ENCODE measurements at regions not wholly inside any gene's neighbourhood (a gene's known extent, or its start where the extent isn't known, plus 50 kb on each side); places are given as distances from the start of the nearest gene placed in this dataset.

- FAIRE-seq (no peak), DNase-seq (no peak)
- 63 to 75% (median 64%) methylated on average over 3 of the region's 3 CpGs for WGBS, 3 donors
- Histone ChIP-seq H3K9me3 (ENCODE audit: control insufficient read depth in 2 of 2, insufficient read depth in 1 of 2, low read depth in 1 of 2, low read length in 1 of 2) (no peaks in the 10 kb centered on the region), H3K4me3 (ENCODE audit: low read depth in 1 of 3, low read length in 3 of 3) (no peak overlapping the region), H3K27ac (ENCODE audit: low read depth in 1 of 3, low read length in 2 of 3) (no peak overlapping the region), H3K36me3 (ENCODE audit: control insufficient read depth in 3 of 3, insufficient read depth in 2 of 3, low read depth in 1 of 3, low read length in 3 of 3) (no peaks in the 10 kb centered on the region), H3K4me1 (ENCODE audit: control insufficient read depth in 3 of 3, insufficient read depth in 2 of 3, low read depth in 1 of 3, low read length in 2 of 3) (no peaks in the 10 kb centered on the region), H3K27me3 (ENCODE audit: control insufficient read depth in 3 of 3, insufficient read depth in 3 of 3, low read length in 3 of 3) (no peaks in the 10 kb centered on the region)
Measured at GRCh38 chr4:144564358-144564757, 81.6 kb upstream of the HHIP start.

GRCh38 chr4:144565527-144566195 lies 80.3 kb upstream of the HHIP start:
- Histone ChIP-seq H3K9me3 (ENCODE audit: control insufficient read depth in 2 of 2, insufficient read depth in 1 of 2, low read depth in 1 of 2, low read length in 1 of 2) (no peaks in the 10 kb centered on the region), H3K4me1 (ENCODE audit: control insufficient read depth in 3 of 3, insufficient read depth in 2 of 3, low read depth in 1 of 3, low read length in 2 of 3) (no peaks in the 10 kb centered on the region), H3K4me3 (ENCODE audit: low read depth in 1 of 3, low read length in 3 of 3) (no peak overlapping the region), H3K36me3 (ENCODE audit: control insufficient read depth in 3 of 3, insufficient read depth in 2 of 3, low read depth in 1 of 3, low read length in 3 of 3) (no peaks in the 10 kb centered on the region), H3K27ac (ENCODE audit: low read depth in 1 of 3, low read length in 2 of 3) (no peak overlapping the region), H3K27me3 (ENCODE audit: control insufficient read depth in 3 of 3, insufficient read depth in 3 of 3, low read length in 3 of 3) (no peaks in the 10 kb centered on the region)
- WGBS, 3 donors: 77 to 84% (median 83%) methylated on average over 4 of the region's 4 CpGs
- FAIRE-seq (no peak), DNase-seq (no peak)

- no peak for FAIRE-seq
- no peaks in the 10 kb centered on the region for H3K36me3 ChIP-seq (ENCODE audit: control insufficient read depth in 3 of 3, insufficient read depth in 2 of 3, low read depth in 1 of 3, low read length in 3 of 3)
- H3K27me3 ChIP-seq (ENCODE audit: control insufficient read depth in 3 of 3, insufficient read depth in 3 of 3, low read length in 3 of 3): no peaks in the 10 kb centered on the region
- no peaks in the 10 kb centered on the region for H3K4me1 ChIP-seq (ENCODE audit: control insufficient read depth in 3 of 3, insufficient read depth in 2 of 3, low read depth in 1 of 3, low read length in 2 of 3)
- DNase-seq: no peak
- H3K27ac ChIP-seq (ENCODE audit: low read depth in 1 of 3, low read length in 2 of 3): no peak overlapping the region
- no peak overlapping the region for H3K4me3 ChIP-seq (ENCODE audit: low read depth in 1 of 3, low read length in 3 of 3)
- no peaks in the 10 kb centered on the region for H3K9me3 ChIP-seq (ENCODE audit: control insufficient read depth in 2 of 2, insufficient read depth in 1 of 2, low read depth in 1 of 2, low read length in 1 of 2)
- 71 to 84% (median 73%) methylated on average over 7 of the region's 7 CpGs for WGBS, 3 donors
Measured at GRCh38 chr4:144572660-144573059, 73.3 kb upstream of the HHIP start.

- WGBS, 3 donors: 0 to 12% (median 10%) methylated on average over 1 of the region's 1 CpG
- Histone ChIP-seq H3K4me3 (ENCODE audit: low read depth in 1 of 3, low read length in 3 of 3) (no peak overlapping the region), H3K9me3 (ENCODE audit: control insufficient read depth in 2 of 2, insufficient read depth in 1 of 2, low read depth in 1 of 2, low read length in 1 of 2) (no peaks in the 10 kb centered on the region), H3K27me3 (ENCODE audit: control insufficient read depth in 3 of 3, insufficient read depth in 3 of 3, low read length in 3 of 3) (no peaks in the 10 kb centered on the region), H3K36me3 (ENCODE audit: control insufficient read depth in 3 of 3, insufficient read depth in 2 of 3, low read depth in 1 of 3, low read length in 3 of 3) (no peaks in the 10 kb centered on the region), H3K27ac (ENCODE audit: low read depth in 1 of 3, low read length in 2 of 3) (no peak overlapping the region), H3K4me1 (ENCODE audit: control insufficient read depth in 3 of 3, insufficient read depth in 2 of 3, low read depth in 1 of 3, low read length in 2 of 3) (no peaks in the 10 kb centered on the region)
- FAIRE-seq (no peak), DNase-seq (no peak)
Measured at GRCh38 chr4:144574000-144574399, 72.0 kb upstream of the HHIP start.

DNA sequence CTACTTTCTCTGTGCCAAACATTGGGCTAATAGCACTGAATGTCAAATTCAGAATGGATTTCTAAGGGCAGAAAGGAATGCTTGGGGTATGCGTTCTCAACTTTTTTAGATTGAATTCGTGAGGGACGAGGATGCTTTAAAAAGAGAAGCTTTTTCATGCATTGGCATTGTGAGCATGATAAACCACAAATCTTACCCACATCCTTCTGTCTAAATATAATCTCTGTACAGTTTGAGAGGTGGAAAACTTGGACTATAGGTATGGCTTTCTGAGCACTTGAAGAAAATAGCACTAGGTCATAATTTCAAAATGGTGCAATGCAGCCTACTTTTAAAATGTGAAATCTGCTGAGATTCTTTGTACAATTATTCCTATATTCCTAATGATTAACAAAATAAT lies 71.4 kb upstream of the HHIP start:
- no peaks in the 10 kb centered on the region for H3K9me3 ChIP-seq (ENCODE audit: control insufficient read depth in 2 of 2, insufficient read depth in 1 of 2, low read depth in 1 of 2, low read length in 1 of 2)
- H3K27me3 ChIP-seq (ENCODE audit: control insufficient read depth in 3 of 3, insufficient read depth in 3 of 3, low read length in 3 of 3): no peaks in the 10 kb centered on the region
- H3K36me3 ChIP-seq (ENCODE audit: control insufficient read depth in 3 of 3, insufficient read depth in 2 of 3, low read depth in 1 of 3, low read length in 3 of 3): no peaks in the 10 kb centered on the region
- FAIRE-seq: no peak
- H3K27ac ChIP-seq (ENCODE audit: low read depth in 1 of 3, low read length in 2 of 3): no peak overlapping the region
- DNase-seq: no peak
- WGBS, 3 donors: 59 to 73% (median 71%) methylated on average over 3 of the region's 3 CpGs
- no peak overlapping the region for H3K4me3 ChIP-seq (ENCODE audit: low read depth in 1 of 3, low read length in 3 of 3)
- H3K4me1 ChIP-seq (ENCODE audit: control insufficient read depth in 3 of 3, insufficient read depth in 2 of 3, low read depth in 1 of 3, low read length in 2 of 3): no peaks in the 10 kb centered on the region

DNA sequence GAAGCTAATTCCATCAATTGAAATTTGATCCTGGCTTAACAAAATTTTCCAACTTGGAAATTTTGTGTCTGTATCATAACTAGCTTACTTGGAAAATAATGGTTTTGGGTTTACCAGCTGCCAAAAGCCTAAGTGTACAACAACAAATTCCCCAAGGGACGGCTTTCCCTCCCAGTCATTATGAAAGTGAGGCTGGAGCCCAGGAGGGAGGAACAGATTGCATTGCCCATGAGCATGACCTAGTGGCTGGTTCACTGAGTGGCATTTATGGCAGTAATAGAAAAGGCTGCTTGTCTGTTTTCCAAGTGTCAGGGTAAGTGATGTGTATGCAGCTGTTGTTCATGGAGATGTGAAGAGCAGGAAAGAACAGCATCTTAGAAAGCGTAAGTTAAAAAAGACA lies 70.8 kb upstream of the HHIP start:
- DNase-seq (peak in 1 of 2 donors; percentile 9), FAIRE-seq (no peak)
- Histone ChIP-seq H3K27ac (ENCODE audit: low read depth in 1 of 3, low read length in 2 of 3) (no peak overlapping the region), H3K36me3 (ENCODE audit: control insufficient read depth in 3 of 3, insufficient read depth in 2 of 3, low read depth in 1 of 3, low read length in 3 of 3) (no peaks in the 10 kb centered on the region), H3K9me3 (ENCODE audit: control insufficient read depth in 2 of 2, insufficient read depth in 1 of 2, low read depth in 1 of 2, low read length in 1 of 2) (no peaks in the 10 kb centered on the region), H3K27me3 (ENCODE audit: control insufficient read depth in 3 of 3, insufficient read depth in 3 of 3, low read length in 3 of 3) (no peaks in the 10 kb centered on the region), H3K4me1 (ENCODE audit: control insufficient read depth in 3 of 3, insufficient read depth in 2 of 3, low read depth in 1 of 3, low read length in 2 of 3) (no peaks in the 10 kb centered on the region), H3K4me3 (ENCODE audit: low read depth in 1 of 3, low read length in 3 of 3) (no peak overlapping the region)
- WGBS, 3 donors: 47 to 67% (median 62%) methylated on average over 2 of the region's 2 CpGs

DNA sequence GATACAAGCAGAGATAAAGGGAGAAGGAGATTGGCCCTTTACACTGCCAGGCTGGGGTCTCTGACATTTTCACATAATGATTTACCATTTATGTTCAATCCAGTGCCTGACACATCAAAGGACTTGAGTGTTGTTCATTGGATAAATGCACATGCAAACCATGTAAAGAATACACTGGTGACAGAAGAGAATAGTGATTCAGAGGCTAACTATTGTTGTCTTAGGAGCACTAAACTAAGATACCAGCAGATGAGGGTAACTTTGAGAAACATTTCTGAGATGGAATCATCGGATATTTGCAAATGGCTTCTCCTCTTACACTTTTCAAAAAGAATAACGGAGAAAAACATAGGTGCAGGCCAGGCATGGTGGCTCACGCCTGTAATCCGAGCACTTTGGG lies 67.3 kb upstream of the HHIP start:
- Histone ChIP-seq H3K36me3 (ENCODE audit: control insufficient read depth in 3 of 3, insufficient read depth in 2 of 3, low read depth in 1 of 3, low read length in 3 of 3) (no peaks in the 10 kb centered on the region), H3K4me1 (ENCODE audit: control insufficient read depth in 3 of 3, insufficient read depth in 2 of 3, low read depth in 1 of 3, low read length in 2 of 3) (no peaks in the 10 kb centered on the region), H3K4me3 (ENCODE audit: low read depth in 1 of 3, low read length in 3 of 3) (no peak overlapping the region), H3K27me3 (ENCODE audit: control insufficient read depth in 3 of 3, insufficient read depth in 3 of 3, low read length in 3 of 3) (no peaks in the 10 kb centered on the region), H3K27ac (ENCODE audit: low read depth in 1 of 3, low read length in 2 of 3) (no peak overlapping the region), H3K9me3 (ENCODE audit: control insufficient read depth in 2 of 2, insufficient read depth in 1 of 2, low read depth in 1 of 2, low read length in 1 of 2) (no peaks in the 10 kb centered on the region)
- WGBS, 3 donors: 85 to 92% (median 85%) methylated on average over 4 of the region's 4 CpGs
- no peak for FAIRE-seq
- no peak for DNase-seq

GRCh38 chr4:144579411-144580030 lies 66.4 kb upstream of the HHIP start:
- H3K9me3 ChIP-seq (ENCODE audit: control insufficient read depth in 2 of 2, insufficient read depth in 1 of 2, low read depth in 1 of 2, low read length in 1 of 2): no peaks in the 10 kb centered on the region
- DNase-seq (no peak), FAIRE-seq (no peak)
- no peaks in the 10 kb centered on the region for H3K36me3 ChIP-seq (ENCODE audit: control insufficient read depth in 3 of 3, insufficient read depth in 2 of 3, low read depth in 1 of 3, low read length in 3 of 3)
- no peak overlapping the region for H3K27ac ChIP-seq (ENCODE audit: low read depth in 1 of 3, low read length in 2 of 3)
- H3K4me1 ChIP-seq (ENCODE audit: control insufficient read depth in 3 of 3, insufficient read depth in 2 of 3, low read depth in 1 of 3, low read length in 2 of 3): no peaks in the 10 kb centered on the region
- no peaks in the 10 kb centered on the region for H3K27me3 ChIP-seq (ENCODE audit: control insufficient read depth in 3 of 3, insufficient read depth in 3 of 3, low read length in 3 of 3)
- H3K4me3 ChIP-seq (ENCODE audit: low read depth in 1 of 3, low read length in 3 of 3): no peak overlapping the region

- 77 to 93% (median 88%) methylated on average over 4 of the region's 4 CpGs for WGBS, 3 donors
- FAIRE-seq (no peak), DNase-seq (no peak)
- no peaks in the 10 kb centered on the region for H3K4me1 ChIP-seq (ENCODE audit: control insufficient read depth in 3 of 3, insufficient read depth in 2 of 3, low read depth in 1 of 3, low read length in 2 of 3)
- no peak overlapping the region for H3K27ac ChIP-seq (ENCODE audit: low read depth in 1 of 3, low read length in 2 of 3)
- H3K9me3 ChIP-seq (ENCODE audit: control insufficient read depth in 2 of 2, insufficient read depth in 1 of 2, low read depth in 1 of 2, low read length in 1 of 2): no peaks in the 10 kb centered on the region
- H3K27me3 ChIP-seq (ENCODE audit: control insufficient read depth in 3 of 3, insufficient read depth in 3 of 3, low read length in 3 of 3): no peaks in the 10 kb centered on the region
- no peaks in the 10 kb centered on the region for H3K36me3 ChIP-seq (ENCODE audit: control insufficient read depth in 3 of 3, insufficient read depth in 2 of 3, low read depth in 1 of 3, low read length in 3 of 3)
- H3K4me3 ChIP-seq (ENCODE audit: low read depth in 1 of 3, low read length in 3 of 3): no peak overlapping the region
Measured at GRCh38 chr4:144580430-144580829, 65.5 kb upstream of the HHIP start.
